H1 (cell line): ENCODE measurements at regions not wholly inside any gene's neighbourhood (a gene's known extent, or its start where the extent isn't known, plus 50 kb on each side); places are given as distances from the start of the nearest gene placed in this dataset.

Experiments used
- CTCF ChIP-seq, 3 experiments: IDR thresholded peaks; 1 replicate in 2 of 3; 2 replicates in 1 of 3; pipeline versions ENCODE4 v1.5.1 to v1.6.1; 2011; ENCODE audit warnings: low read length in 3 of 3, mild to moderate bottlenecking in 3 of 3, inconsistent platforms in 2 of 3, low read depth in 1 of 3, moderate library complexity in 1 of 3; ENCODE audit not compliant: insufficient read depth in 1 of 3; ENCODE audit errors: control extremely low read depth in 1 of 3
- KDM5A ChIP-seq: fragments of 200-600 bp; IDR thresholded peaks from 2 replicates; pipeline ENCODE4 v1.7.1; 2012; ENCODE audit warnings: mild to moderate bottlenecking, low read length, inconsistent platforms, mixed read lengths
- POLR2A ChIP-seq, 2 experiments: IDR thresholded peaks; 1 replicate in 1 of 2; 2 replicates in 1 of 2; pipeline ENCODE4 v1.6.1; 2011; ENCODE audit warnings: low read depth in 2 of 2, low read length in 2 of 2, mild to moderate bottlenecking in 2 of 2; ENCODE audit errors: control extremely low read depth in 1 of 2
- POLR2AphosphoS5 ChIP-seq: IDR thresholded peaks from 2 replicates; pipeline ENCODE4 v1.6.1; 2011; ENCODE audit warnings: low read depth, low read length
- RAD21 ChIP-seq, 2 experiments: IDR thresholded peaks in 1 of 2; conservative IDR thresholded peaks in 1 of 2; 2 replicates each; pipeline ENCODE4 v1.6.1; 2011; ENCODE audit warnings: low read depth in 2 of 2, low read length in 2 of 2, improper control_type of control experiment in 1 of 2, inconsistent platforms in 1 of 2, mild to moderate bottlenecking in 1 of 2, moderate library complexity in 1 of 2
- TAF1 ChIP-seq: IDR thresholded peaks from 2 replicates; pipeline ENCODE4 v1.6.1; 2011; ENCODE audit warnings: mild to moderate bottlenecking, low read depth, low read length
- YY1 ChIP-seq: IDR thresholded peaks from 2 replicates; pipeline ENCODE4 v1.6.1; 2011; ENCODE audit warnings: low read depth, mild to moderate bottlenecking, low read length

- TF ChIP-seq RAD21 (IDR thresholded peaks at IDR 0.05 in 1 of 2, conservative IDR thresholded peaks at IDR 0.05 in 1 of 2; ENCODE audit: low read depth in 2 of 2, low read length in 2 of 2): no peak
- no peak for TF ChIP-seq CTCF (IDR thresholded peaks at IDR 0.05; ENCODE audit: control extremely low read depth in 1 of 3, insufficient read depth in 1 of 3, low read depth in 1 of 3, low read length in 3 of 3)
- TF ChIP-seq YY1: no peak
- no peak for TF ChIP-seq POLR2A (IDR thresholded peaks at IDR 0.05; ENCODE audit: control extremely low read depth in 1 of 2, low read depth in 2 of 2, low read length in 2 of 2)
- no peak for TF ChIP-seq KDM5A
- no peak for TF ChIP-seq TAF1
- TF ChIP-seq POLR2AphosphoS5: no peak
These were observed 153.8 kb upstream of the AKR1E2 start for GRCh38 chr10:4672201-4672600.
